Right renal pelvis (tissue), 4 donors: ENCODE measurements at regions not wholly inside any gene's neighbourhood (a gene's known extent, or its start where the extent isn't known, plus 50 kb on each side); places are given as distances from the start of the nearest gene placed in this dataset.

Experiments used
- DNase-seq, 4 donors: peaks; one replicate each; pipeline ENCODE4 v3.0.0-alpha.2; 2013; ENCODE audit warnings: low read depth in 4 of 4, low spot score in 3 of 4, missing footprints in 1 of 4

DNA sequence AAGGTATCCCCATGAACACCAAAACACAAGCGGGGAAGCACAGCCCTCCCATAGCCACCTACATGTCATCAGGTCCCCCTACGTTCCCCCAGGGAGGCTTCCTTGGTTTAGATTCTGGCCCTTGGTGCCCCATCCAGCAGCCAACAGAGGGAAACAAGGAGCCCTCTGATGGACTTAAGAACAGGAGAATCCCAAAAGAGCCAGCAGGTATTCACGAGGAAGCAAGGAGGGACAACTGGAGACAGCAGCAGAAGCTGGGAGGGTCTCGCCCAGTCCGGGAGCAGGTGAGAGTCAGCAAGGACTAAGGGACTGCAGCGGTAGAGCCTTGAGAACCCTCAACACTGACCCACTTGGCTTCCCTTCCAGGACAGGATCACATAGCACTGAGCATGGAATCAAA lies 58.4 kb upstream of the TOP1 start:
- no peak for DNase-seq

DNA sequence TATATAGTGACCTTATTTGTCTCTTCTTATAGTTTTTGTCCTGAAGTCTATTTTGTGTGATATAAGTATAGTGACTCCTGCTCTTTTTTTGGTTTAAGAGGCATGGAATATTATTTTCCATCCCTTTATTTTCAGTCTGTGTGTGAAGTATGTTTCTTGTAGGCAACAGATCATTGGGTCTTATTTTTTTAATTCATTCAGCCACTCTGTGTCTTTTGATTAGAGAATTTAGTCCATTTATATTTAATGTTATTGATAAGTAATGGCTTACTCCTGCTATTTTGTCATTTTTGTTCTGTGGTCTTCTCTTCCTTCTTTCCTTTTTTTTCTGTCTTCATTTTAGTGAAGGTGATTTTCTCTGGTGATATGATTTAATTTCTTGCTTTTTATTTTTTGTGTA lies 51.4 kb upstream of the TOP1 start:
- no peak for DNase-seq

DNA sequence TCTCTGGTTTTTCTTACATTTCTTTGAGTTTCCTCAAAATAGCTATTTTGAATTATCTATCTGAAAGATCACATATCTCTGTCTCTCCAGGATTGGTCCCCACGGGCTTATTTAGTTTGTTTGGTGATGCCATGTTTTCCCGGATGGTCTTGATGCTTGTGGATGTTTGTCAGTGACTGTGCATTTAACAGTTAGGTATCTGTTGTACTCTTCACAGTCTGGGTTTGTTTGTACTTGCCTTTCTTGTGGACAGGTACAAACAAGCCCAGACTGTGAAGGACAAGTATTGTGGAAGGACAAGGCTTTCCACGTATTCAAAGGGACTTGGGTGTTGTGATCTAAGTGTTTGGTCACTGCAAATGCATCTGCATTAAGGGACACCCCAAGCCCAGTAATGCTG lies 49.9 kb upstream of the TOP1 start:
- DNase-seq: no peak
